ENCODE measurements at regions not wholly inside any gene's neighbourhood (a gene's known extent, or its start where the extent isn't known, plus 50 kb on each side); places are given as distances from the start of the nearest gene placed in this dataset.

GRCh38 chr4:83974111-83974780, 438.3 kb downstream of the GPAT3 start:
- WGBS, 2 donors, result 83 to 90% methylated on average over 1 of the region's 1 CpG
- Histone ChIP-seq H3K27me3 (ENCODE audit: control insufficient read depth in 3 of 3, insufficient read depth in 3 of 3, low read length in 2 of 3) (no peaks in the 10 kb centered on the region), H3K36me3 (ENCODE audit: control insufficient read depth in 4 of 4, insufficient read depth in 4 of 4, low read length in 4 of 4) (no peaks in the 10 kb centered on the region), H3K4me1 (ENCODE audit: control insufficient read depth in 5 of 5, insufficient read depth in 5 of 5, low read length in 5 of 5) (peaks cover 0 to 3% (median 0%) of the 10 kb centered on the region in 5 donors), H3K9ac (ENCODE audit: insufficient read depth in 1 of 2, low read length in 2 of 2) (no peak overlapping the region), H3K9me3 (ENCODE audit: control insufficient read depth in 4 of 4, insufficient read depth in 3 of 4, low read length in 3 of 4) (no peaks in the 10 kb centered on the region), H3K27ac (ENCODE audit: low read depth in 1 of 2, low read length in 1 of 2) (no peak overlapping the region), H3K4me3 (no peak overlapping the region)
- TF ChIP-seq, protein P1, sequence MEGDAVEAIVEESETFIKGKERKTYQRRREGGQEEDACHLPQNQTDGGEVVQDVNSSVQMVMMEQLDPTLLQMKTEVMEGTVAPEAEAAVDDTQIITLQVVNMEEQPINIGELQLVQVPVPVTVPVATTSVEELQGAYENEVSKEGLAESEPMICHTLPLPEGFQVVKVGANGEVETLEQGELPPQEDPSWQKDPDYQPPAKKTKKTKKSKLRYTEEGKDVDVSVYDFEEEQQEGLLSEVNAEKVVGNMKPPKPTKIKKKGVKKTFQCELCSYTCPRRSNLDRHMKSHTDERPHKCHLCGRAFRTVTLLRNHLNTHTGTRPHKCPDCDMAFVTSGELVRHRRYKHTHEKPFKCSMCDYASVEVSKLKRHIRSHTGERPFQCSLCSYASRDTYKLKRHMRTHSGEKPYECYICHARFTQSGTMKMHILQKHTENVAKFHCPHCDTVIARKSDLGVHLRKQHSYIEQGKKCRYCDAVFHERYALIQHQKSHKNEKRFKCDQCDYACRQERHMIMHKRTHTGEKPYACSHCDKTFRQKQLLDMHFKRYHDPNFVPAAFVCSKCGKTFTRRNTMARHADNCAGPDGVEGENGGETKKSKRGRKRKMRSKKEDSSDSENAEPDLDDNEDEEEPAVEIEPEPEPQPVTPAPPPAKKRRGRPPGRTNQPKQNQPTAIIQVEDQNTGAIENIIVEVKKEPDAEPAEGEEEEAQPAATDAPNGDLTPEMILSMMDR (IDR thresholded peaks at IDR 0.05; ENCODE audit: control extremely low read depth, extremely low read depth), result no peak
- DNase-seq (no peak), ATAC-seq (ENCODE audit: insufficient read depth, low FRiP score) (no peak)

DNA sequence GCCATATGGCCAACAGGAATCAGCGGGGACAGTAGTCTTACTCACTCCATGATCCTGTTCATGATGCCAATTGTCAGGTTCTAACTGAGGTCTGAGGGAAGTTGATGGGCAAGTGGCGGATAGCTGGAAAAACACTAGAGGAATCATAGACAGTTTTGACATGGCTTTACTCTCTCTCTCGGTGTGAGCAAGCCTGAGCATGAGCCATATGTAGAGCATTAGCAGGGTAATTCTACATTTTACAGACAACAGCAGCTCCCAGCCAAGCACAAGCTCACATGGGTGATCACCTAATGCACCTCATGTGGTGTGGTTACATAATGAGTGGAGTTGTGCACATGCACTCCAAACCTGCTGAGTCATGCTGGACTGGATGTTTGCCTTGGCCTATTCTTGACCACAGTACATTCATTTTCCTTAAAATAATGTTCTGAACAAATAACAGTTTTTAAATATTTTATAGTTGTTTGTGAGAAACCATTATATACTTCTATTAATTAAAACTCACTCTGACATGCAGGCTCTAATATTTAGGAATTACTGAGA, 429.2 kb downstream of the GPAT3 start:
- peaks cover 0 to 3% (median 0%) of the 10 kb centered on the region in 4 donors for H3K9me3 ChIP-seq (ENCODE audit: control insufficient read depth in 4 of 4, insufficient read depth in 3 of 4, low read length in 3 of 4)
- no peak overlapping the region for H3K27ac ChIP-seq (ENCODE audit: low read depth in 1 of 2, low read length in 1 of 2)
- no peak for DNase-seq
- no peaks in the 10 kb centered on the region for H3K36me3 ChIP-seq (ENCODE audit: control insufficient read depth in 4 of 4, insufficient read depth in 4 of 4, low read length in 4 of 4)
- WGBS, 2 donors, result 83 to 88% methylated on average over 3 of the region's 3 CpGs
- ATAC-seq (ENCODE audit: insufficient read depth, low FRiP score), result no peak
- TF ChIP-seq, protein P1 (IDR thresholded peaks at IDR 0.05; ENCODE audit: control extremely low read depth, extremely low read depth), result no peak
- no peaks in the 10 kb centered on the region for H3K27me3 ChIP-seq (ENCODE audit: control insufficient read depth in 3 of 3, insufficient read depth in 3 of 3, low read length in 2 of 3)
- no peak overlapping the region for H3K4me3 ChIP-seq
- H3K9ac ChIP-seq (ENCODE audit: insufficient read depth in 1 of 2, low read length in 2 of 2), result no peak overlapping the region
- no peaks in the 10 kb centered on the region for H3K4me1 ChIP-seq (ENCODE audit: control insufficient read depth in 5 of 5, insufficient read depth in 5 of 5, low read length in 5 of 5)

- H3K9ac ChIP-seq (ENCODE audit: insufficient read depth in 1 of 2, low read length in 2 of 2), result no peak overlapping the region
- peaks cover 0 to 3% (median 0%) of the 10 kb centered on the region in 4 donors for H3K9me3 ChIP-seq (ENCODE audit: control insufficient read depth in 4 of 4, insufficient read depth in 3 of 4, low read length in 3 of 4)
- ATAC-seq (ENCODE audit: insufficient read depth, low FRiP score) (no peak), DNase-seq (no peak)
- TF ChIP-seq, protein P1 (IDR thresholded peaks at IDR 0.05; ENCODE audit: control extremely low read depth, extremely low read depth), result no peak
- WGBS, 2 donors, result 85 to 87% methylated on average over 4 of the region's 4 CpGs
- H3K4me3 ChIP-seq, result no peak overlapping the region
- no peaks in the 10 kb centered on the region for H3K4me1 ChIP-seq (ENCODE audit: control insufficient read depth in 5 of 5, insufficient read depth in 5 of 5, low read length in 5 of 5)
- no peaks in the 10 kb centered on the region for H3K36me3 ChIP-seq (ENCODE audit: control insufficient read depth in 4 of 4, insufficient read depth in 4 of 4, low read length in 4 of 4)
- H3K27me3 ChIP-seq (ENCODE audit: control insufficient read depth in 3 of 3, insufficient read depth in 3 of 3, low read length in 2 of 3), result no peaks in the 10 kb centered on the region
- no peak overlapping the region for H3K27ac ChIP-seq (ENCODE audit: low read depth in 1 of 2, low read length in 1 of 2)
Observed at GRCh38 chr4:83962492-83962891, 426.6 kb downstream of the GPAT3 start.

Data from lung (tissue), 11 donors.